ENCODE measurements at regions not wholly inside any gene's neighbourhood (a gene's known extent, or its start where the extent isn't known, plus 50 kb on each side); places are given as distances from the start of the nearest gene placed in this dataset.
"Not testable (repeated sequence)": the region's sequence is repeated elsewhere in the genome, so short reads cannot be mapped to it uniquely, and the experiment has no call there.

GRCh38 chr19:31470229-31470939, 121.1 kb upstream of the TSHZ3 start:
- Histone ChIP-seq H3K27ac (ENCODE audit: low read depth in 2 of 2, low read length in 1 of 2) (no peak overlapping the region), H3K4me1 (ENCODE audit: control insufficient read depth in 2 of 2, insufficient read depth in 2 of 2, low read length in 1 of 2) (no peaks in the 10 kb centered on the region), H3K9me3 (ENCODE audit: control insufficient read depth in 2 of 2, insufficient read depth in 1 of 2, low read depth in 1 of 2, low read length in 1 of 2) (peaks cover 0 to 2% of the 10 kb centered on the region in 2 donors), H3K36me3 (ENCODE audit: control insufficient read depth in 2 of 2, insufficient read depth in 2 of 2, low read length in 1 of 2) (no peaks in the 10 kb centered on the region), H3K4me3 (ENCODE audit: low read depth in 1 of 2, low read length in 2 of 2) (no peak overlapping the region), H3K27me3 (ENCODE audit: control insufficient read depth in 1 of 2, insufficient read depth in 2 of 2, low read length in 2 of 2) (no peaks in the 10 kb centered on the region)
- WGBS, 2 donors, result 73 to 76% methylated on average over 10 of the region's 10 CpGs

- Histone ChIP-seq H3K27me3 (ENCODE audit: control insufficient read depth in 1 of 2, insufficient read depth in 2 of 2, low read length in 2 of 2) (no peaks in the 10 kb centered on the region), H3K36me3 (ENCODE audit: control insufficient read depth in 2 of 2, insufficient read depth in 2 of 2, low read length in 1 of 2) (no peaks in the 10 kb centered on the region), H3K4me3 (ENCODE audit: low read depth in 1 of 2, low read length in 2 of 2) (no peak overlapping the region), H3K9me3 (ENCODE audit: control insufficient read depth in 2 of 2, insufficient read depth in 1 of 2, low read depth in 1 of 2, low read length in 1 of 2) (peaks cover 0 to 2% of the 10 kb centered on the region in 2 donors), H3K27ac (ENCODE audit: low read depth in 2 of 2, low read length in 1 of 2) (no peak overlapping the region), H3K4me1 (ENCODE audit: control insufficient read depth in 2 of 2, insufficient read depth in 2 of 2, low read length in 1 of 2) (no peaks in the 10 kb centered on the region)
- 78 to 84% methylated on average over 5 of the region's 5 CpGs for WGBS, 2 donors
Observed at GRCh38 chr19:31470952-31471351, 121.7 kb upstream of the TSHZ3 start.

GRCh38 chr19:31478241-31478640, 129.0 kb upstream of the TSHZ3 start:
- no peaks in the 10 kb centered on the region for H3K36me3 ChIP-seq (ENCODE audit: control insufficient read depth in 2 of 2, insufficient read depth in 2 of 2, low read length in 1 of 2)
- H3K4me3 ChIP-seq (ENCODE audit: low read depth in 1 of 2, low read length in 2 of 2), result no peak overlapping the region
- WGBS, 2 donors, result 82 to 91% methylated on average over 5 of the region's 5 CpGs
- H3K4me1 ChIP-seq (ENCODE audit: control insufficient read depth in 2 of 2, insufficient read depth in 2 of 2, low read length in 1 of 2), result no peaks in the 10 kb centered on the region
- H3K9me3 ChIP-seq (ENCODE audit: control insufficient read depth in 2 of 2, insufficient read depth in 1 of 2, low read depth in 1 of 2, low read length in 1 of 2), result peaks cover 1 to 3% of the 10 kb centered on the region in 2 donors
- no peaks in the 10 kb centered on the region for H3K27me3 ChIP-seq (ENCODE audit: control insufficient read depth in 1 of 2, insufficient read depth in 2 of 2, low read length in 2 of 2)
- no peak overlapping the region for H3K27ac ChIP-seq (ENCODE audit: low read depth in 2 of 2, low read length in 1 of 2)

- H3K4me3 ChIP-seq (ENCODE audit: low read depth in 1 of 2, low read length in 2 of 2), result no peak overlapping the region
- no peaks in the 10 kb centered on the region for H3K36me3 ChIP-seq (ENCODE audit: control insufficient read depth in 2 of 2, insufficient read depth in 2 of 2, low read length in 1 of 2)
- no peak overlapping the region for H3K27ac ChIP-seq (ENCODE audit: low read depth in 2 of 2, low read length in 1 of 2)
- H3K27me3 ChIP-seq (ENCODE audit: control insufficient read depth in 1 of 2, insufficient read depth in 2 of 2, low read length in 2 of 2), result no peaks in the 10 kb centered on the region
- no peaks in the 10 kb centered on the region for H3K4me1 ChIP-seq (ENCODE audit: control insufficient read depth in 2 of 2, insufficient read depth in 2 of 2, low read length in 1 of 2)
- peaks cover 3 to 4% of the 10 kb centered on the region in 2 donors for H3K9me3 ChIP-seq (ENCODE audit: control insufficient read depth in 2 of 2, insufficient read depth in 1 of 2, low read depth in 1 of 2, low read length in 1 of 2)
Observed at GRCh38 chr19:31483226-31483857, 134.1 kb upstream of the TSHZ3 start.

GRCh38 chr19:31484858-31485410, 135.7 kb upstream of the TSHZ3 start:
- H3K9me3 ChIP-seq (ENCODE audit: control insufficient read depth in 2 of 2, insufficient read depth in 1 of 2, low read depth in 1 of 2, low read length in 1 of 2); H3K4me1 ChIP-seq (ENCODE audit: control insufficient read depth in 2 of 2, insufficient read depth in 2 of 2, low read length in 1 of 2); H3K4me3 ChIP-seq (ENCODE audit: low read depth in 1 of 2, low read length in 2 of 2); H3K27ac ChIP-seq (ENCODE audit: low read depth in 2 of 2, low read length in 1 of 2); H3K36me3 ChIP-seq (ENCODE audit: control insufficient read depth in 2 of 2, insufficient read depth in 2 of 2, low read length in 1 of 2); H3K27me3 ChIP-seq (ENCODE audit: control insufficient read depth in 1 of 2, insufficient read depth in 2 of 2, low read length in 2 of 2): not testable (repeated sequence)
- 63 to 79% methylated on average over 2 of the region's 2 CpGs for WGBS, 2 donors

- no peaks in the 10 kb centered on the region for H3K27me3 ChIP-seq (ENCODE audit: control insufficient read depth in 1 of 2, insufficient read depth in 2 of 2, low read length in 2 of 2)
- peaks cover 3 to 5% of the 10 kb centered on the region in 2 donors for H3K9me3 ChIP-seq (ENCODE audit: control insufficient read depth in 2 of 2, insufficient read depth in 1 of 2, low read depth in 1 of 2, low read length in 1 of 2)
- H3K4me1 ChIP-seq (ENCODE audit: control insufficient read depth in 2 of 2, insufficient read depth in 2 of 2, low read length in 1 of 2), result no peaks in the 10 kb centered on the region
- H3K27ac ChIP-seq (ENCODE audit: low read depth in 2 of 2, low read length in 1 of 2), result no peak overlapping the region
- no peaks in the 10 kb centered on the region for H3K36me3 ChIP-seq (ENCODE audit: control insufficient read depth in 2 of 2, insufficient read depth in 2 of 2, low read length in 1 of 2)
- WGBS, 2 donors, result 60 to 68% methylated on average over 2 of the region's 2 CpGs
- H3K4me3 ChIP-seq (ENCODE audit: low read depth in 1 of 2, low read length in 2 of 2), result no peak overlapping the region
Observed at GRCh38 chr19:31485472-31485871, 136.2 kb upstream of the TSHZ3 start.

GRCh38 chr19:31491242-31491641, 142.0 kb upstream of the TSHZ3 start:
- no peak overlapping the region for H3K27ac ChIP-seq (ENCODE audit: low read depth in 2 of 2, low read length in 1 of 2)
- H3K4me1 ChIP-seq (ENCODE audit: control insufficient read depth in 2 of 2, insufficient read depth in 2 of 2, low read length in 1 of 2), result no peaks in the 10 kb centered on the region
- no peaks in the 10 kb centered on the region for H3K27me3 ChIP-seq (ENCODE audit: control insufficient read depth in 1 of 2, insufficient read depth in 2 of 2, low read length in 2 of 2)
- no peak overlapping the region for H3K4me3 ChIP-seq (ENCODE audit: low read depth in 1 of 2, low read length in 2 of 2)
- WGBS, 2 donors, result 87 to 89% methylated on average over 4 of the region's 4 CpGs
- no peaks in the 10 kb centered on the region for H3K36me3 ChIP-seq (ENCODE audit: control insufficient read depth in 2 of 2, insufficient read depth in 2 of 2, low read length in 1 of 2)
- H3K9me3 ChIP-seq (ENCODE audit: control insufficient read depth in 2 of 2, insufficient read depth in 1 of 2, low read depth in 1 of 2, low read length in 1 of 2), result peaks cover 2 to 6% of the 10 kb centered on the region in 2 donors

GRCh38 chr19:31492050-31492449, 142.8 kb upstream of the TSHZ3 start:
- WGBS, 2 donors, result 55 to 62% methylated on average over 3 of the region's 3 CpGs

GRCh38 chr19:31496076-31496475, 146.8 kb upstream of the TSHZ3 start:
- Histone ChIP-seq H3K27ac (ENCODE audit: low read depth in 2 of 2, low read length in 1 of 2) (no peak overlapping the region), H3K27me3 (ENCODE audit: control insufficient read depth in 1 of 2, insufficient read depth in 2 of 2, low read length in 2 of 2) (no peaks in the 10 kb centered on the region), H3K36me3 (ENCODE audit: control insufficient read depth in 2 of 2, insufficient read depth in 2 of 2, low read length in 1 of 2) (no peaks in the 10 kb centered on the region), H3K4me3 (ENCODE audit: low read depth in 1 of 2, low read length in 2 of 2) (no peak overlapping the region), H3K9me3 (ENCODE audit: control insufficient read depth in 2 of 2, insufficient read depth in 1 of 2, low read depth in 1 of 2, low read length in 1 of 2) (peaks cover 6% of the 10 kb centered on the region in 2 donors), H3K4me1 (ENCODE audit: control insufficient read depth in 2 of 2, insufficient read depth in 2 of 2, low read length in 1 of 2) (no peaks in the 10 kb centered on the region)
- 87 to 88% methylated on average over 13 of the region's 13 CpGs for WGBS, 2 donors

More at GRCh38 chr19:31492050-31492449, 142.8 kb upstream of the TSHZ3 start:
- Histone ChIP-seq H3K27ac (ENCODE audit: low read depth in 2 of 2, low read length in 1 of 2) (no peak overlapping the region), H3K4me1 (ENCODE audit: control insufficient read depth in 2 of 2, insufficient read depth in 2 of 2, low read length in 1 of 2) (no peaks in the 10 kb centered on the region), H3K27me3 (ENCODE audit: control insufficient read depth in 1 of 2, insufficient read depth in 2 of 2, low read length in 2 of 2) (no peaks in the 10 kb centered on the region), H3K36me3 (ENCODE audit: control insufficient read depth in 2 of 2, insufficient read depth in 2 of 2, low read length in 1 of 2) (no peaks in the 10 kb centered on the region), H3K9me3 (ENCODE audit: control insufficient read depth in 2 of 2, insufficient read depth in 1 of 2, low read depth in 1 of 2, low read length in 1 of 2) (peaks cover 2 to 6% of the 10 kb centered on the region in 2 donors), H3K4me3 (ENCODE audit: low read depth in 1 of 2, low read length in 2 of 2) (no peak overlapping the region)
